ENCODE measurements at regions not wholly inside any gene's neighbourhood (a gene's known extent, or its start where the extent isn't known, plus 50 kb on each side); places are given as distances from the start of the nearest gene placed in this dataset.

- Mint-ChIP-seq H3K4me1 (ENCODE audit: low read depth) (no peaks in the 10 kb centered on the region), H3K27ac (no peak overlapping the region), H3K27me3 (peaks cover 11% of the 10 kb centered on the region), H3K36me3 (ENCODE audit: low read depth) (no peaks in the 10 kb centered on the region), H3K9me3 (no peaks in the 10 kb centered on the region), H3K4me3 (no peak overlapping the region)
- intact Hi-C loops (cut with micrococcal nuclease), result no loop called here
- no peak for ATAC-seq
- ChIA-PET POLR2A (no interaction called here), CTCF (interaction anchor here (0.6 kb wide), 1 partner anchor 300 kb away, joined by 3 read pairs; no protein-coding TSS in a partner anchor)
- DNase-seq, result no peak
- TF ChIP-seq, protein P1, sequence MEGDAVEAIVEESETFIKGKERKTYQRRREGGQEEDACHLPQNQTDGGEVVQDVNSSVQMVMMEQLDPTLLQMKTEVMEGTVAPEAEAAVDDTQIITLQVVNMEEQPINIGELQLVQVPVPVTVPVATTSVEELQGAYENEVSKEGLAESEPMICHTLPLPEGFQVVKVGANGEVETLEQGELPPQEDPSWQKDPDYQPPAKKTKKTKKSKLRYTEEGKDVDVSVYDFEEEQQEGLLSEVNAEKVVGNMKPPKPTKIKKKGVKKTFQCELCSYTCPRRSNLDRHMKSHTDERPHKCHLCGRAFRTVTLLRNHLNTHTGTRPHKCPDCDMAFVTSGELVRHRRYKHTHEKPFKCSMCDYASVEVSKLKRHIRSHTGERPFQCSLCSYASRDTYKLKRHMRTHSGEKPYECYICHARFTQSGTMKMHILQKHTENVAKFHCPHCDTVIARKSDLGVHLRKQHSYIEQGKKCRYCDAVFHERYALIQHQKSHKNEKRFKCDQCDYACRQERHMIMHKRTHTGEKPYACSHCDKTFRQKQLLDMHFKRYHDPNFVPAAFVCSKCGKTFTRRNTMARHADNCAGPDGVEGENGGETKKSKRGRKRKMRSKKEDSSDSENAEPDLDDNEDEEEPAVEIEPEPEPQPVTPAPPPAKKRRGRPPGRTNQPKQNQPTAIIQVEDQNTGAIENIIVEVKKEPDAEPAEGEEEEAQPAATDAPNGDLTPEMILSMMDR (IDR thresholded peaks at IDR 0.05), result no peak
These were observed 114.2 kb downstream of the QRSL1 start for GRCh38 chr6:106743612-106744011.

GRCh38 chr6:106740287-106740686 lies 110.9 kb downstream of the QRSL1 start:
- ChIA-PET POLR2A (no interaction called here), CTCF (no interaction called here)
- DNase-seq (no peak), ATAC-seq (no peak)
- Mint-ChIP-seq H3K4me1 (ENCODE audit: low read depth) (no peaks in the 10 kb centered on the region), H3K36me3 (ENCODE audit: low read depth) (no peaks in the 10 kb centered on the region), H3K27me3 (peaks cover 16% of the 10 kb centered on the region), H3K4me3 (no peak overlapping the region), H3K27ac (no peak overlapping the region), H3K9me3 (peaks cover 3% of the 10 kb centered on the region)
- TF ChIP-seq, protein P1 (IDR thresholded peaks at IDR 0.05), result no peak
- intact Hi-C loops (cut with micrococcal nuclease), result no loop called here

DNA sequence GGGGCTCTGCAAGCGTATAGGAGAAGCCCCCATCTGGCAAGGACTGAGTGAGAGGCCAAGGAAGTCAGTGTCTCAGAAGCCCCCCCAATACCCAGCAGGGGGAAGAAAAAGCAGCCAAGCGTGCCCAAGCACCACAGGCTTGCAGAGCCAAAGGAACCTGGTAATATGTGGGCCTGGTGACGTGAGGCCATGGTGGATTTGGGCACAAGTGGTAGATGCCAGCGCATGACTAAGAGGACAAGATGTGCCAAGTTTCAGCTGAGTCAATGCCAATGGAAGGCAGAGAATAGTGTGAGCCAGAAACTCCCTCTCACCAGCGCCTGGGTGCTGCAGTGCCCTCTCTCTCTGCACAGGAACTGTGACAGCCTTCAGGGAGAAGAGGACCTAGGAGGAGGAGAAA lies 110.0 kb downstream of the QRSL1 start:
- H3K36me3 Mint-ChIP-seq (ENCODE audit: low read depth), result no peaks in the 10 kb centered on the region
- no peak overlapping the region for H3K27ac Mint-ChIP-seq
- peaks cover 14% of the 10 kb centered on the region for H3K27me3 Mint-ChIP-seq
- POLR2A ChIA-PET, result no interaction called here
- ATAC-seq, result no peak
- H3K4me3 Mint-ChIP-seq, result no peak overlapping the region
- DNase-seq, result no peak
- CTCF ChIA-PET, result no interaction called here
- TF ChIP-seq, protein P1 (IDR thresholded peaks at IDR 0.05), result no peak
- peaks cover 3% of the 10 kb centered on the region for H3K9me3 Mint-ChIP-seq
- no peaks in the 10 kb centered on the region for H3K4me1 Mint-ChIP-seq (ENCODE audit: low read depth)
- intact Hi-C loops (cut with micrococcal nuclease), result no loop called here

- H3K4me1 Mint-ChIP-seq (ENCODE audit: low read depth), result no peaks in the 10 kb centered on the region
- TF ChIP-seq, protein P1 (IDR thresholded peaks at IDR 0.05), result no peak
- peaks cover 3% of the 10 kb centered on the region for H3K9me3 Mint-ChIP-seq
- ChIA-PET CTCF (no interaction called here), POLR2A (no interaction called here)
- no peaks in the 10 kb centered on the region for H3K36me3 Mint-ChIP-seq (ENCODE audit: low read depth)
- ATAC-seq (no peak), DNase-seq (no peak)
- no peak overlapping the region for H3K4me3 Mint-ChIP-seq
- intact Hi-C loops (cut with micrococcal nuclease), result no loop called here
- no peak overlapping the region for H3K27ac Mint-ChIP-seq
- H3K27me3 Mint-ChIP-seq, result peaks cover 12% of the 10 kb centered on the region
These were observed 107.1 kb downstream of the QRSL1 start for GRCh38 chr6:106736502-106736901.

DNA sequence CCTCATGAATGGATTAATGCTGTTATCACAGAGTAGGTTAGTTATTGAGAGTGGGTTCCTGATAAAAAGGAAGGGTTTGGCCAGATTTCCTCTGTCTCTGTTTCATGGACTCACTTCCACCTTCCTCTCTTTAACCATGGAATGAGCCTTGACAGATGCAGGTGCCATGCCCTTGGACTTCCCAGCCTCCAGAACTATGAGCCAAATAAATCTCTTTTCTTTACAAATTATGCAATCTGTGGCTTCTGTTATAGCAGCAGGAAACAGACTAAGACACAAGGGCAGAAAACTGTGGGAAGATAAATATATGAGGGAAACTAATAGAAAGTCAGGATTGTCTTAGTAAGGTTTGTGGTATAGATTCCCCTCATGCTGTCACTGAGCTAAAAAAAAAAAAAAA lies 106.5 kb downstream of the QRSL1 start:
- H3K9me3 Mint-ChIP-seq, result peaks cover 3% of the 10 kb centered on the region
- no peak overlapping the region for H3K4me3 Mint-ChIP-seq
- intact Hi-C loops (cut with micrococcal nuclease), result no loop called here
- H3K4me1 Mint-ChIP-seq (ENCODE audit: low read depth), result no peaks in the 10 kb centered on the region
- no peak overlapping the region for H3K27ac Mint-ChIP-seq
- H3K36me3 Mint-ChIP-seq (ENCODE audit: low read depth), result no peaks in the 10 kb centered on the region
- TF ChIP-seq, protein P1 (IDR thresholded peaks at IDR 0.05), result no peak
- POLR2A ChIA-PET, result no interaction called here
- DNase-seq (no peak), ATAC-seq (no peak)
- CTCF ChIA-PET, result no interaction called here
- H3K27me3 Mint-ChIP-seq, result peaks cover 12% of the 10 kb centered on the region
